GM23248 (cell line): ENCODE measurements at regions not wholly inside any gene's neighbourhood (a gene's known extent, or its start where the extent isn't known, plus 50 kb on each side); places are given as distances from the start of the nearest gene placed in this dataset.

ENCODE experiments used
- DNase-seq: peaks from one replicate; pipeline ENCODE4 v3.0.0-alpha.2; 2015
- H2AFZ ChIP-seq: fragments of 200-600 bp; sonication (generic); 2 replicates; pipeline ENCODE4 v1.6.1; 2016; ENCODE audit warnings: antibody characterized with exemption
- H3F3A ChIP-seq: fragments of 200-600 bp; sonication (generic); 2 replicates; pipeline ENCODE4 v1.6.1; 2016; ENCODE audit warnings: mild to moderate bottlenecking, antibody characterized with exemption, mixed run types; ENCODE audit not compliant: insufficient read depth
- H3K27ac ChIP-seq: fragments of 200-600 bp; sonication (generic); 2 replicates; pipeline ENCODE4 v1.5.1; 2016; ENCODE audit warnings: mild to moderate bottlenecking
- H3K27me3 ChIP-seq: fragments of 200-600 bp; sonication (generic); replicated peaks from 2 replicates; pipeline ENCODE4 v1.6.1; 2016; ENCODE audit warnings: mild to moderate bottlenecking; ENCODE audit not compliant: insufficient read depth
- H3K36me3 ChIP-seq: fragments of 200-600 bp; sonication (generic); 2 replicates; pipeline ENCODE4 v1.6.1; 2016; ENCODE audit warnings: low read depth, mild to moderate bottlenecking
- H3K4me1 ChIP-seq: fragments of 200-600 bp; sonication (generic); 2 replicates; pipeline ENCODE4 v1.6.1; 2016; ENCODE audit warnings: mild to moderate bottlenecking; ENCODE audit not compliant: insufficient read depth
- H3K4me2 ChIP-seq: fragments of 200-600 bp; sonication (generic); one replicate; pipeline ENCODE4 v1.6.1; 2016; ENCODE audit warnings: mild to moderate bottlenecking; ENCODE audit not compliant: unreplicated experiment
- H3K4me3 ChIP-seq: fragments of 200-600 bp; sonication (generic); 2 replicates; pipeline ENCODE4 v1.5.1; 2016; ENCODE audit warnings: mild to moderate bottlenecking
- H3K79me2 ChIP-seq: fragments of 200-600 bp; sonication (generic); 2 replicates; pipeline ENCODE4 v1.6.1; 2016; ENCODE audit warnings: mild to moderate bottlenecking; ENCODE audit not compliant: insufficient read depth
- H3K9ac ChIP-seq: fragments of 200-600 bp; sonication (generic); 2 replicates; pipeline ENCODE4 v1.6.1; 2016; ENCODE audit warnings: mild to moderate bottlenecking
- H3K9me2 ChIP-seq: fragments of 200-600 bp; sonication (generic); 2 replicates; pipeline ENCODE4 v1.6.1; 2016; ENCODE audit warnings: mixed run types, mild to moderate bottlenecking, moderate library complexity; ENCODE audit not compliant: insufficient read depth
- H3K9me3 ChIP-seq: fragments of 200-600 bp; sonication (generic); one replicate; pipeline ENCODE4 v1.6.1; 2017; ENCODE audit warnings: low read depth
- H4K20me1 ChIP-seq: fragments of 200-600 bp; sonication (generic); 2 replicates; pipeline ENCODE4 v1.6.0; 2016; ENCODE audit not compliant: insufficient read depth
- EZH2 ChIP-seq: fragments of 200-600 bp; sonication (generic); IDR thresholded peaks from 2 replicates; pipeline ENCODE4 v1.6.1; 2018; ENCODE audit warnings: antibody characterized with exemption, mild to moderate bottlenecking; ENCODE audit not compliant: insufficient read depth, poor library complexity, severe bottlenecking
- EZH2phosphoT487 ChIP-seq: fragments of 200-600 bp; sonication (generic); IDR thresholded peaks from 2 replicates; pipeline ENCODE4 v1.6.1; 2018; ENCODE audit warnings: antibody characterized with exemption, moderate library complexity, mild to moderate bottlenecking, low read depth; ENCODE audit not compliant: insufficient read depth
- WGBS, 2 experiments: methylation state at CpG; one replicate each; pipeline ENCODE4 v1.1.6; 2015 to 2017; ENCODE audit warnings: low lambda C conversion rate in 2 of 2, low coverage in 1 of 2; ENCODE audit errors: missing lambda C conversion rate in 2 of 2; 5-methylcytosine and 5-hydroxymethylcytosine counted together
- in situ Hi-C: fragments of 300-500 bp; cut with MboI; formaldehyde crosslinking; loops from 2 replicates; pipeline ENCODE4 v1.15.0; 2020

- TF ChIP-seq EZH2phosphoT487 (no peak), EZH2 (no peak)
- no peak for DNase-seq
- no peaks in the 10 kb centered on the region for H3F3A ChIP-seq
- H3K9ac ChIP-seq: no peak overlapping the region
- H3K9me2 ChIP-seq: no peaks in the 10 kb centered on the region
- H3K4me3 ChIP-seq: no peak overlapping the region
- H3K36me3 ChIP-seq: no peaks in the 10 kb centered on the region
- H3K4me2 ChIP-seq: no peak overlapping the region
- in situ Hi-C loops: loop anchor here (10.0 kb wide), 1 partner anchor 455 kb away; no protein-coding TSS in a partner anchor
- WGBS, 2 experiments: 53 to 55% methylated on average over 6 of the region's 6 CpGs
- no peaks in the 10 kb centered on the region for H3K79me2 ChIP-seq
- no peak overlapping the region for H3K27ac ChIP-seq
- H3K27me3 ChIP-seq: no peaks in the 10 kb centered on the region
- H4K20me1 ChIP-seq: no peaks in the 10 kb centered on the region
- no peaks in the 10 kb centered on the region for H3K4me1 ChIP-seq
- H2AFZ ChIP-seq: no peak overlapping the region
- no peaks in the 10 kb centered on the region for H3K9me3 ChIP-seq
Observed at GRCh38 chr6:122859676-122860075, 70.6 kb downstream of the SMPDL3A start.

GRCh38 chr6:122861594-122861993 lies 72.5 kb downstream of the SMPDL3A start:
- TF ChIP-seq EZH2phosphoT487: no peak
- no peak for TF ChIP-seq EZH2
- Histone ChIP-seq H3K79me2 (no peaks in the 10 kb centered on the region), H3F3A (no peaks in the 10 kb centered on the region), H4K20me1 (no peaks in the 10 kb centered on the region), H3K36me3 (no peaks in the 10 kb centered on the region), H3K4me3 (no peak overlapping the region), H3K4me2 (no peak overlapping the region), H3K9me3 (no peaks in the 10 kb centered on the region), H3K27ac (no peak overlapping the region), H3K4me1 (no peaks in the 10 kb centered on the region), H3K27me3 (no peaks in the 10 kb centered on the region), H2AFZ (no peak overlapping the region), H3K9ac (no peak overlapping the region), H3K9me2 (no peaks in the 10 kb centered on the region)
- 28 to 45% methylated on average over 1 of the region's 1 CpG for WGBS, 2 experiments
- in situ Hi-C loops: loop anchor here (10.0 kb wide), 1 partner anchor 453 kb away; no protein-coding TSS in a partner anchor
- no peak for DNase-seq

GRCh38 chr6:122868137-122868536 lies 79.1 kb downstream of the SMPDL3A start:
- H3K36me3 ChIP-seq: no peaks in the 10 kb centered on the region
- H2AFZ ChIP-seq: no peak overlapping the region
- H3K4me3 ChIP-seq: no peak overlapping the region
- no peak overlapping the region for H3K9ac ChIP-seq
- no peak overlapping the region for H3K4me2 ChIP-seq
- in situ Hi-C loops: loop anchor here (10.0 kb wide), 1 partner anchor 447 kb away; no protein-coding TSS in a partner anchor
- H3F3A ChIP-seq: no peaks in the 10 kb centered on the region
- no peaks in the 10 kb centered on the region for H3K9me2 ChIP-seq
- no peak overlapping the region for H3K27ac ChIP-seq
- H3K79me2 ChIP-seq: no peaks in the 10 kb centered on the region
- TF ChIP-seq EZH2 (no peak), EZH2phosphoT487 (no peak)
- no peaks in the 10 kb centered on the region for H4K20me1 ChIP-seq
- no peaks in the 10 kb centered on the region for H3K27me3 ChIP-seq
- H3K9me3 ChIP-seq: no peaks in the 10 kb centered on the region
- no peak for DNase-seq
- no peaks in the 10 kb centered on the region for H3K4me1 ChIP-seq

- in situ Hi-C loops: loop anchor here (10.0 kb wide), 1 partner anchor 445 kb away; no protein-coding TSS in a partner anchor
- H3K9ac ChIP-seq: no peak overlapping the region
- peak; percentile 75 for DNase-seq
Observed at GRCh38 chr6:122869437-122870024, 80.5 kb downstream of the SMPDL3A start.

GRCh38 chr6:122871079-122871478 lies 82.0 kb downstream of the SMPDL3A start:
- in situ Hi-C loops: no loop called here
- Histone ChIP-seq H3K4me1 (no peaks in the 10 kb centered on the region), H3K27ac (no peak overlapping the region), H3K9ac (no peak overlapping the region), H3F3A (no peaks in the 10 kb centered on the region), H2AFZ (no peak overlapping the region), H3K9me3 (no peaks in the 10 kb centered on the region), H3K4me2 (no peak overlapping the region), H3K9me2 (no peaks in the 10 kb centered on the region), H3K36me3 (no peaks in the 10 kb centered on the region), H3K79me2 (no peaks in the 10 kb centered on the region), H4K20me1 (no peaks in the 10 kb centered on the region), H3K27me3 (no peaks in the 10 kb centered on the region), H3K4me3 (no peak overlapping the region)
- TF ChIP-seq EZH2phosphoT487: no peak
- no peak for TF ChIP-seq EZH2
- peak; percentile 7 for DNase-seq
- 21 to 57% methylated on average over 1 of the region's 1 CpG for WGBS, 2 experiments

More at GRCh38 chr6:122869437-122870024, 80.5 kb downstream of the SMPDL3A start:
- Histone ChIP-seq H3K27ac (no peak overlapping the region), H3K27me3 (no peaks in the 10 kb centered on the region), H3K4me1 (no peaks in the 10 kb centered on the region), H4K20me1 (no peaks in the 10 kb centered on the region), H3K4me3 (no peak overlapping the region), H3K9me2 (no peaks in the 10 kb centered on the region), H3K79me2 (no peaks in the 10 kb centered on the region), H3K36me3 (no peaks in the 10 kb centered on the region), H2AFZ (no peak overlapping the region), H3K4me2 (no peak overlapping the region), H3K9me3 (no peaks in the 10 kb centered on the region), H3F3A (no peaks in the 10 kb centered on the region)
- TF ChIP-seq EZH2phosphoT487 (no peak), EZH2 (no peak)
